Suppressor macrophage treated with lipopolysaccharide for 4 hours (primary cell): ENCODE measurements at regions not wholly inside any gene's neighbourhood (a gene's known extent, or its start where the extent isn't known, plus 50 kb on each side); places are given as distances from the start of the nearest gene placed in this dataset.
A peak's percentile ranks its signal among the peaks of the same experiment; 100 is the strongest.

Source experiments
- DNase-seq: peaks from one replicate; pipeline ENCODE4 v3.0.0-alpha.2; 2020

DNA sequence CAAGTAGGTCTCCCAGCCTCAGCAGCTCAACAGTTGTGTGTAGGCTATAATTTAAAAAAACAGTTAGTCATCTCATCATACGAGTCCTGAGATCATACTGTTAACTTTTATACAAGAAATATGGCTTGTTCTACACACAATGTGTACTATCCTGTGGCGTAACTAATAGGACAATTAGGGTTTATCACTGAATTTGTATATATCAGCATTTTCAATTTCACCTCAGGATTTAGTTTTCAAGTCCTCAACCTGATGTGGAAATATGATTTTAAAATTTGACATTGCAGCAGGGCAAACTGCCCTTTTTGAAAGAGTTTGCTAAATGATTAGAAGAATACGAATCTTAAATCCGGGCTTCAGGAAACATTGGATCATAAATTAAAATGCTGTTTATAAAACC, 237.2 kb upstream of the CTBP2 start:
- DNase-seq = no peak

DNA sequence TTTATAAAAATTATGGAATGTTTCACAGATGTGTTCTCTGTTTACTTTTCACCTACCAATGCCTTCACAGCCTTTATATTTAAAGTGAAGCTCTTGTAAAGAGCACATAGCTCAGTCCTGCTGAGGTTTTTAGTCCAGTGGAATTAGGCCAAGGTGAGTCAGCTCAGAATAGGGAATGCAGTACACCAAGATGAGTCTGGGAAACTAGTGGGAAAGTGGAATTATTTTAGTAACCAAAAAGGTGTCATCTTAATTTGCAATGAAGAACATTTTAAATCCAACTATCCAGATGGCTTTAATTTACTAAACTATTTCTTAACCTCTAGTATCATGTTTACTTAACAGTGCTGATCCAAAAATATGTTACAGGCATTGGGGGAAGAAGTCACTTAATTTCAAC, 236.3 kb upstream of the CTBP2 start:
- DNase-seq = no peak

DNA sequence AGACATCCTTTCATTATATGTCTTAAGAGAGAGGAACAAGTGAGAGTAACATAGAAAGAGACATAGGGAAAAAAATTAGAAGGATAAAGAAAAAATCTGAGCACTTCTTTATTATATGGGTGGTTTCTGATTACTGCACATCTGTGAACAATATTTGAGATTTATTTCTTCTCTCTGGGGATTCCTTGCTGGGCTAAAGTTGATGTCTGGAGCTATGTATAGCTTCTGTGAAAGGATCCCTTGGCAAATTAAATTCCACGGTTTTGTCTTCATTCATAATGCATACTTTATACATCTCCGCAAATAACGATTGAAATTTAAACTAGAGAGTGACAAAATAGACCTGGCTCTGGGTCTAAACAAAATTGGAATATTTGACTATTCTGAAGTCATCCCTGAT, 232.2 kb upstream of the CTBP2 start:
- DNase-seq = no peak

DNA sequence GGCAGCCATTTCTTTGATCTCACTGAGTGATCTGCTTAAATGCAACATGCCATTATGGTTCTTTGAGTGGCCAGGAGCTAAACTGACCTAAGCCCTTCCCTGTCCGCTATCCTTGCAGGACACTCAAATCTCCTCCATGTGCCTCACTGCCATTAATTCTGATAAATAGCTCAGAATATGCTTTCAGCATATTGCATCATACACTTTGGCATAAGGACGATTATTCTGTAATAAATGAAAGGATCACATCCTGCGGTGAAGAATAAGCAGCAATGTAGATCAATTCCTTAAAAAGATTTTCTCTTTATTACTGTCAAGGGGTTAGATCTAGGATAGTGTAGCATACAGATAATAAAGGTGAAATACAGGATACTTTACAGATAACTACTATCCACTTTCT, 231.8 kb upstream of the CTBP2 start:
- DNase-seq = no peak

DNA sequence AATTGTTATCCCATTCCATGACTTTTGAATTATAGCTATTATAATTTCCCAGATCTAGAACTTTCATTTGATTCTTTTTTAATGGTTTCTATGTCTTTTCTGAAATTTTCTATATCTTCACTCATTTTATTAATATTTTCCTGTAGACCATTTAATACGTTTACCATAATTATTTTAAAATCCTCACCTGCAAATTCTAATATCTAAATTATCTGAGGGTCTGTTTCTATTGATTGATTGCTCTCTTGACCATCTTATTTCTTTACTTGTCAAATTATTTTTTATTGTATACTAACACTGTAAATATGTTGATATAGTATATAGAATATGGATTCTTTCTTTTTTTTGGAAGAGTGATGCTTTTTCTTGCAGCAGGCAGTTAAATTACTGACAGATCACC, 229.3 kb upstream of the CTBP2 start:
- no peak for DNase-seq

DNA sequence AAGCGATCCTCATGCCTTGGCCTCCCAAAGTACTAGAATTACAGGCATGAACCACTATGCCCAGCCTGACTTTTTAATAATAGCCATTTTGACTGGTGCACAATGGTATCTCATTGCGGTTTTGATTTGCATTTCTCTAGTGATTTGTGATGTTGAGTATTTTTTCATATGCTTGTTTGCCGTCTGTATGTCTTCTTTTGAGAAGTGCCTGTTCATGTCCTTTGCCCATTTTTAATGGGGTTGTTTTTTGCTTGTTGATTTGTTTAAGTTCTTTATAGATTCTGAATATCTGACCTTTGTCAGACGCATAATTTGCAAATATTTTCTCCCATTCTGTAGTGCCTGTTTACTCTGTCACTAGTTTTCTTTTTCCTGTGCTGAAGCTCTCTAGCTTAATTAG, 219.2 kb upstream of the CTBP2 start:
- no peak for DNase-seq

DNA sequence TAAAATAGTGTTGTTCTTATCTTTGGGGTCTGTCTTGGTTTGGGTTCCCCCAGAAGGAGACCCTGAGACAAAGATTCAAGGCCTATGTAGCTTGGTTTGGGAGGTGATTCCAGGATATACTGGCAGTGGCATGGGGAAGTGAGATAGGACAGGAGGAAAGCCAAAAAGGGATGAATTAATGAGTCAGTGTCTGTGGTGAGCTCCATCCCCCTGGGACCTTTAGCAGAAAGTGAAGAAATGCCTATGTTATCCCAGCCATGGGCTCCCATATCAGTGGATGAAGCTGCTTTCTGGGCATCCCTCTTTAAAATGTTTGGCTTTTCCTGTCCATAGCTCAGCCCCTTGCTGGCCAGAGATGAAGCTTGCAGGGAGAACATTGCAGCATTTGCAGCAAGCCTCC, 217.0 kb upstream of the CTBP2 start:
- no peak for DNase-seq

DNA sequence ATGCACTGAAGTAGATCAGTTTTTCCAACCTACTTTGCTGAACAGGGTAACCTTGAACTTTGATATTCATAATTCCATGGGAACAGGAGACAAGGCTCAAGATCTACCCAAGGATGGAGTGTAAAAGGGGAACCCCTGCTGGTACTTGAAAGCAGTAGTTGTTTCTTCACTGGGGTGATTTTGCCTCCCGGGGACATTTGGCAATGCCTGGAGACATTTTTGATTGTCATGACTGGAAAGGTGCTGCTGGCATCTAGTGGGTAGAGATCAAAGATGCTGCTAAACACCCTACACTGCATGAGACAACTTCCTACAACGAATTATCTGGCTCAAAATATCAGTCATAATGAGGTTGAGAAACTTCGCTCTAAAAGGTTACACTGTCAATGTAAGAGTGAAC, 214.8 kb upstream of the CTBP2 start:
- DNase-seq = no peak

DNA sequence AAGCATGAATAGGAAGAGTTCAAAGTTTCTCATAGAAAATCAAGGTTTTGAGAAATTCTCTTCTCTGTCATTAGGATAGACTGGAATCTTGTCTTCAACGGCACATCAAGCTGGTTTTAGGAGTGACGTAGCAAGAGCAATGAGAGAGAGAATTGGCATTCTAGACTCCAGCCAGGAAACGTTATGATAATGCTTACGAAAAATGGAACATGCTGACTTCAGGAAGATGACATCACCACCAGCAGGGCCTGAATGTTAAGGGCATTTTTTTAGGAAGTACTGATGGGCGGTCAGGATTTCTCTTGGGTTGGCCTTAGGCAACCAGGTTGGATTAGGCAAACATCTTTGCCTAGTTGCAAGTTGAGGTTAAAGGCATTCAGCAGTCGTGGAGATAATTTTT, 213.2 kb upstream of the CTBP2 start:
- DNase-seq = peak; percentile 8

DNA sequence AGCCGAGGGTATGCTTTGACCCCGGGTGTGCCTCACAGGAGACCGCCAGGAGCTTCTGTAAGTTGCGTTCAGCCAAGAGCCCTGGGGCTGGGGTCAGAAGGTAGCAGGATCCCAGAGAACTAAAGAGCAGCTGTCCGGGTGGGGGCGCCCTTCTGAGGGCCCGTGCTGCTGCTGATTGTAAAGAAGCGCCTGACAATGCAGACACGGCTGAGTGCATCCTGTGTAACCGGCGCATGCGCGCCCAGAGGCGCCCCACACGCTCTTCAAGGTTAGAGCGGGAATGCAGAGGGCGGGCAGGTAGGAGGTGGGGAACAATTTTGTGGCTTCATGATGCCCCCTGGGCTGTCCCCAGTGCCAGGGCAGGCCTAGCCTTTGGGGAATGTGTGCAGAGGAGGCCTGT, 210.2 kb upstream of the CTBP2 start:
- DNase-seq = no peak

DNA sequence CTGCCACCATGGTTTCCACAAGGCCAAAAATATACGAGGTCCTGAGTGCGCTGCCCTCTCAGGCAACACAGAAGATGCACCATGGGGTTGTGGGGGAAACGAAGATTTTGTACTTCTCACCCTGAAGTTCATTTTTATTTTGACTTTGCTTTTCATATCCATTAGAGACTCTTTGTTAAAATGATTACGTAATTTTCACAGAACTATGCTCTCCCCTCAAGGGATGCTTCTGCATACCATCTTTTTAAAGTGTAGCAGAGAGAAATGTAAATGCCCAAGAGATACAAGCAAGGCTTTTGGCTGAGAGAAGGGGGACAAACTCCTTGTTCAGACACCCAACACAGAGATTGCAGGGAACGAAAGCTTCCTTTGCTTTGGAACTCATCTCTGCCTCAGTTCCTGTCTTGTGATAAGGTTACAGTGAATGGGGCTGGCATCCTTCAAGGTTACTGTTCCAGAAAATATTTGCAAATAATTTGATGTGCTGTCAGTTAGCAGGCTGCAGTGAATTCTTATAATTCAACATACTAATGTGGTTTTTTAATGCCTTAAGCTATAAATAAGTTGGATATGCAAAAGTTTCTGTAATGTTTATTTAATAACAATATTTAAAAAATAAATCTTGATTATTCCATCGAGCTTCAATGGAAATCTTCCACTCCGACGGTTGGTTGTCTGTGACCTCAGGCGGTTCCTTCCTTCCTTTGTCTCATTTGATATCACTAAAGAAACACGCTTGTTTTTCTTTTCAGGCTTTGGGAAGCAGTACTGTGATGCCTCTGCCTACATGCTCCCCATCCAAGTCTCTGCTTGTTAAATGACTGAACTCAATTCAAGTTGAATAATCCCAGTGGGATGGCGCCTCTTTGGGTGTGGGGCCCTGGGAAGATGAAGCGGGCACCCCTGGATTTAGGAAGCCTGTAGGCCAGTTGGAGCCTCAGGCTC, 209.3 kb upstream of the CTBP2 start:
- DNase-seq = no peak

DNA sequence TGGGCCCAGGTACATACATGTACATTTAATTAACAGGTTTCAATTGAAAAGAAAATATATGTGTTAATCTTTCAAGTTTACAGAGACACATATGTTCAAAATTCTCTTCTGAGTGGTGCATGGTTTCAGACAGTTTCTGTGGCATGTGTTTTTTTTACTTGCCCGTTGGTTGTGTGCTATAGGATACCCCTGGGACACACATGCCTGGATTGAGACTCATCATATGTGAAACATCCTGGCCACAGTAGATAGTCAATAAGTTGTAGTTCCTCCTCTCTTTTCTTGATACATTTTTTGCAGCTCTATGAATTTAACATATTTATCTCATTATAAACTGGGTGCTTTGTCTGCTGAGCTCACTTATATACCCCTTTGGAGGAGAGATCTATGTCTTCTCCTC, 207.8 kb upstream of the CTBP2 start:
- no peak for DNase-seq

DNA sequence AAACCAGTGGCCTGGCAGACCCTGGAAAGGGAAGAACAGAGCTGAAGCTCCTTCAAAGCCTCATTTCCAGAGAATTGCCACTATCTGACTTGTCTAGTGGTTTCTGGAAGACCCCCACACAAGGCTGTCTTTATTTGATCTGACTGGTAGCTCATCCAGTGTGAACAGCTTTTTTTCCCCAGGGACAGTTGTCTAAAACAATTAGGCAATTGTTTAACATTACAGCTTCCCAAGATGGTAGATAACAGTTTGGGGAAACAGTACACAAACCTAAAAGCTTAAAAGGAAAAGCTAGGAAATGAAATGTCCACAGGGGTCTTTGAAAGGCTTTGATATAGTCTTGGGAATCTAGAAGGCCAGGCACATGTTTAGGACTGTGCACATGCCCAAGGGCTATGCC, 203.4 kb upstream of the CTBP2 start:
- DNase-seq = no peak

DNA sequence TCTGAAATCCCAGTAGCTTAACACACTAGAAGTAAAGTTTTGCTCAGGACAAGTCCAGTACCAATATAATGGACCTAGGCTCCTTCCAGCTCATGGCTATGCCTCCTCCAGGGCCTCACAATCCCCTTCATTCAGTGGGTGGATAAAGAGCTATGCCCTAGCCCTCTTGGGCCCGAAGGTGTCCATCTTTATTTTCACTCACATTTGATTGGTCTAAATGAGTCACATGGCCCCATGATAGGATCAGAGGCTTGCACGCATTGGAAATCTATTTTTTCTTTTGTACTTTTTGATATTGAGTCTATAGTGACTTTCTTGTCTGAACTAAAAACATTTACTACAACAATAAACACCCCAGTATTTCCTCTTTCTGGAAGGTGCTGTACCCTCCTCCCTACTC, 202.6 kb upstream of the CTBP2 start:
- DNase-seq = no peak

DNA sequence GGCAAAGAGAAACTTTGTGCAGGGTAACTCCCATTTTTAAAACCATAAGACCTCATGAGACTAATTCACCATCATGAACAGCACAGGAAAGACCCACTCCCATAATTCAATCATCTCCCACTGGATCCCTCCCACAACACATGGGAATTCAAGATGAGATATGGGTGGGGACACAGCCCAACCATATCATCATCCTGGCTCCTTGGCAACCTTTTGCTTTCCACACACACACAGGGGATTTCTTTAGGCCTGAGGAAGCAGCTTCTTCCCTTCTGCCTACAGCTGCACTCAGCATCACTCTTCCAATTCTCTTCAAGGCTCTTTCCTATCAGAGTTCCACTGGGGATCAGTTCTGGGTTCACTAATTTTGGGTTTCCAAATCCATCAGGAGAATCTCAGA, 199.0 kb upstream of the CTBP2 start:
- DNase-seq = no peak

DNA sequence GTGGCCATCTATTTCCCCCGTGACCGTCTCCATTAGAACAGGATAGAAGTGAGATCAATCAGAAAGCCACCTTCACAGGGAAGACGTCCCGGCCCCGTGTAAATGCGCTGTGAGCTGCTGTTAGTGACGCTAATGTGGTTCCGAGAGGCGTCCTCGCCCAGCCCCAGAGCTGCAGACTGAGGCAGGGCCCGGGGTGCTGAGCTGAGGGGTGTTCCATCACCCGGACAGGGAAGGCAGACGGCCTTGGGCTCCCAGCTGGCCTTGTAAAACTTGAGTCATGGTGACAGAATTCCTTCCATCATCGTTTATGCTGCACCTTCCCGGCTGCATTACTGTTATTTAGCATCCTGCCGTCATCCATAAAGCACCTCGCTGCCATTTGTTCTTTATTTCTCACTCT, 195.3 kb upstream of the CTBP2 start:
- DNase-seq = no peak

DNA sequence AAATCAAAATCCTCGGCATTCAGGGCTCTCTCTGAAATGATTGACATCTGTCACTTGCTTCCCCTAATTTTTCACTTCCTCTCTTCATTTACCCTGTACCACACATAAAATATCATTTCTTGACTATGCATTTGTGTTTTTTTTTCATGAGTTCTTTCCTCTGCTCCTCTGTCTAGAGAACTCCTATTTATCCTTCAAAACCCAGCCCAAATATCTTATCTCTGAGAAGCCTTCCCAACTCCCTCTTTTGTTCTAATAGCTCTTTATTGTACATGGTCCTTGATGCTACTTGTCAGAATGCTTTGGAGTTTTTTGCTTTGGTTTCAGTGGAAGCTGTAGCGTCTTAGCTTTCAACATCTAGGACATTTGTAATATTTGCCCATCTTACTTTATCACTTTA, 190.2 kb upstream of the CTBP2 start:
- no peak for DNase-seq

DNA sequence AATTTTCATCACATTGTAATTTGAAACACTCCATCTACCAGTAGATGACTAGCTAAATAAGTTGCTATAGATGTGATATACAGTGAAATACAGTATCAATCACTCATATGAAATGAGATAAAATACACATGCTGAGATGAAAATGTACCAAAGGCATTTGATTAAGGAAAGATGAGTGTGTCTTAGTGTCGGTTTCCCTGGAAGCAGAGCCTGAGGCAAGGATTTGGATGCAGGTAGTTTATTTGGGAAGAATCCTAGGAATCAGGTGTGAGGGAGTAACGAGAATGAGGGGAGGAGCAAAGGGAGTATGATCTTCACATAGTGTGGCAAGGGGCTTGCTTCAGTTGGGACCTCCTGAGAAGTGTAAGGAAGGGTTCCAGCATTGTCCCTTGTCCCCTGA, 188.2 kb upstream of the CTBP2 start:
- DNase-seq = no peak

DNA sequence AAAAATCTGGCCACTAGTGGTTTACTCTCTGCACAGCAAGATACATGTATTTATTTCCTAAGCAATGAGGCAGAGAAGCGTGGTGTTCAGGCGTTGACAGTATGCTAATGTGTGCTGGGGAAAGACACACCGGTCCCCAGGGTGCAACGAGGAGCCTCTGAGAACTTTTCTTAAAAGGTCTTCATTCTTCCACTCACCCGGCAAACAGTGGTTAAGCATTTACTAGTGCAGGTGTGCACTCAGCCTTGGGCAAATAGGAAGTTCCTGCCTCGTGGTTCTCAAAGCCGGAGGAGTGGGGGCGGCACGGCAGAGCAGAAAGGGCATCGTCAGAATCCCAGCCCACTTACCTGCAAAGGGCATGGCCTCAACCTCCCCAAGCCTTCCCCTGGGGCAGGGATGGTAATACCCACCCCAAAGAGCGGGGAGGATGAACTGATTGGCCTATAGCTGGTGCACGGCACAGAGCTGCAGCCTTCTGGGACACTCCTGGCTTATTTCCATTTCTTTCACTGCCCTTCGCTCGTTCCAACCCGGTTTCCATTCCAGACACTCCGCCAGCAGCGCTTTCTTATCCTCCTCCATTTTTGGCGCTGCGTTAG, 184.3 kb upstream of the CTBP2 start:
- no peak for DNase-seq

DNA sequence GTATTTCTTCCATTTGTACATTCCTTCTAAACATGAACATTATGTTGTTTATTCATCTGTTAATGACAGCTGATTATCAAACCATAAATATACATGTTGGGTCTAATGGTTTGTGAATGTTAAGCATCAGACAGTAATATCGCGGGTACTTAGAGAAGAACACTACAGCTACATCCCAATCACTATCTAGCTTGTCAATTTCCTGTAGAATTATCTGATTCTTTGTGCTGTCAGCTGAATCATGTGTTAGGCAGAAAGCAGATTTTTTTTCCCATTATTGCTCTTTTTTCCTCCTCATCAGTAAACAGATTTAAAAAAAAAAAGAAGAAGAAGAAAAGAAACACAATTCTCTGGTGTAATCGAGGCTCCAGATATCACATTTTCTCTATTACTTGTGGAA, 183.6 kb upstream of the CTBP2 start:
- DNase-seq = no peak

DNA sequence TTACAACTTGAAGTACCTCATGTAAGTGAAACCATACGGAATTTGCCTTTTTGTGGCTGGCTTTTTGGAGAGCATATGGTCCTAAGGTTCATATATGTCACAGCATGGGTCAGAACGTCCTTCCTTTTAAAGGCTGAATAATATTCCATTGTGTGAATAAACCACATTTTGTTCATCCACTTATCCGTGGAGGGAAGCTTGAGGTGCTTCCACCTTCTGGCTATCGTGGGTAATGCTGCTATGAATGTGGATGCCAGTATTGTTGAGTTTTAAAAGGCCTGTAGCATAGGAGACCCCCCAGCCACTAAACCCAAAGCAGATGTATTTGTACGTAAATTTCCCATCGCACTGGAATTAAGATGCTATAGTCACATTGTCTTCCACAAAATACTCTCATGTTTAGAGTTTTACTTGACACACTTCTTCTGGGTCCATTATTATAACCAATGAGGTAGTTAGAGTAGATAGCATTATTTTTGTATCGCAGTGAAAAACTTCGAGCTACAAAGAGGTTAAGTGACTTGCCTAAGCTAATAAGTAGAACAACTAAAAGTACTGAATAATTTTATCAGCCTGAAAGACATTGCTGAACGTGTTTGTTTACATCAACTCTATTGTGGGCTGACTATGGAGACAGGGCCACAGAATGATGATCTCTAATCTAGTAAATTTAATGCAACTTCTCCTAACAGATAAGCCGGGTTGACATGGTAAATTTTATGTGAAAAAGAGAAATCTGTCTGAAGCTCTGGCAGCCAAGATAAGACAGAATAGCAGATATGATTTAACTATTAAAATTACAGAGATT, 183.0 kb upstream of the CTBP2 start:
- peak; percentile 29 for DNase-seq

DNA sequence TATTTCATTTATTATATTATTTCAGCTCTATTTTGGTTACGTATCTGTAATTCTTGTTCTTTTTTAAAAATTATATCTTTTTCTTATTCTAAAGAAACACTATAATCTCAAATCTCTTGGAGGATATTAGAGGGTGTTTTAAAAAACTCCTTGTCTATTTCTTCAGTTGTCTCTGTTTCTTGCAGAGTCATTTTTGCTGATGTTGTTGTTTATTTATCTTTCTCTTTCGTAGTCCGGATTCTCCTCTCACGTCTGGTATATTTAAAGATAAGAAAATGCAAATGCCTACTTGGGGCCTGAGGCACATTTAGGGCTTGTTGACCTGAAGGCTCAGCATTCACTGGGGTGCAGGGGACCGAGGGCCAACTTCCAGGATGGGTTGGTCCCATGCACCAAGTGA, 181.2 kb upstream of the CTBP2 start:
- no peak for DNase-seq

DNA sequence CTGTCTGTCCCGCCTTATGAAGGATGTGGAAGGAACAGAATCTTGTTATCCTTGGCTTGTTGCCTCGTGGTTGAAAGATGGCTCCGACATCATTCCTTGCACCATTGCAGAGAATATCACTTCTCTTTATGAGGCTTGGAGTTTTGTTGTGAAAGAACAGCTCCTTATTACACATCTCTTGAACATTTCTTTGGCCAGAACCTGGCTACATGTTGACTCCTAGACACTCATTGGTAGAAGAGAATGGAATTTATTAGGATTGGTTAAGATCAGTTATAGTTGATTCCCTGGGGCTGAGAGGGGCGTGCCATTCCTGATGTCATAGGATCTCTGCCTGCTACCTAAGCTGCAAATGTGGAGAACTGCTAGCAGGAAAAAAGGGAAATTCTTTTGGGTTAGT, 180.5 kb upstream of the CTBP2 start:
- DNase-seq = no peak

DNA sequence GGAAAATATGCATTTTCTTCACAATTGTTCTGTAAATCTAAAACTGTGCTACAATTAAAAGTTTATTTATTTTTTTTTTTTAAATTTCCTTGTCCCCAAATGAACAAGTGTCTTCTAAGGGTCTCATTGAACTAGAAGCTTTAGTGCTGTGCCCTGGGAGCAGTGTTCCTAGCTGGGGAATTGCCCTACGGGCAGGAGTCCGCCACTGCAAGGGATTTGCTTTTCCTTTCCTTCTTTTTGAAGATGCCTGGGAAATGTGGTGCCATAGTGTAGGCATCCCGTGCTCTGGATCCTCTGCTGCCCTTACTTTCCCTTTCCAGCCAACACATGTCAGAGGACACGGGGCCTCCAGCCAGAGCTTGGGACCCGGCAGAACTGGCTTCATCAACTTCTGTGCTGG, 177.1 kb upstream of the CTBP2 start:
- DNase-seq = no peak
